ENCODE measurements at regions not wholly inside any gene's neighbourhood (a gene's known extent, or its start where the extent isn't known, plus 50 kb on each side); places are given as distances from the start of the nearest gene placed in this dataset.

- H3K9me3 ChIP-seq: no peaks in the 10 kb centered on the region
- no peaks in the 10 kb centered on the region for H3K4me1 ChIP-seq (ENCODE audit: low read depth)
- TF ChIP-seq CTCF (IDR thresholded peaks at IDR 0.05): no peak
- no peak for ATAC-seq
- no peak for DNase-seq
- intact Hi-C loops (cut with DNase I, micrococcal nuclease): no loop called here
- no peaks in the 10 kb centered on the region for H3K36me3 ChIP-seq (ENCODE audit: low read depth)
- no peak overlapping the region for H3K4me3 ChIP-seq
Measured at GRCh38 chr3:168705412-168705811, 609.7 kb upstream of the GOLIM4 start.

- TF ChIP-seq CTCF (IDR thresholded peaks at IDR 0.05): no peak
Measured at GRCh38 chr3:168696051-168696450, 600.3 kb upstream of the GOLIM4 start.

GRCh38 chr3:168693870-168694269 lies 598.1 kb upstream of the GOLIM4 start:
- Histone ChIP-seq H3K9me3 (no peaks in the 10 kb centered on the region), H3K36me3 (ENCODE audit: low read depth) (no peaks in the 10 kb centered on the region), H3K4me1 (ENCODE audit: low read depth) (no peaks in the 10 kb centered on the region), H3K4me3 (no peak overlapping the region)
- intact Hi-C loops (cut with DNase I, micrococcal nuclease): loop anchor here in 1 of 2 donors (2.0 kb wide), 1 partner anchor 21 kb away; no protein-coding TSS in a partner anchor
- no peak for DNase-seq
- no peak for ATAC-seq
- no peak for TF ChIP-seq CTCF (IDR thresholded peaks at IDR 0.05)

More at GRCh38 chr3:168696051-168696450, 600.3 kb upstream of the GOLIM4 start:
- Histone ChIP-seq H3K36me3 (ENCODE audit: low read depth) (no peaks in the 10 kb centered on the region), H3K4me3 (no peak overlapping the region), H3K4me1 (ENCODE audit: low read depth) (no peaks in the 10 kb centered on the region), H3K9me3 (no peaks in the 10 kb centered on the region)
- intact Hi-C loops (cut with DNase I, micrococcal nuclease): no loop called here
- no peak for ATAC-seq
- DNase-seq: no peak

GRCh38 chr3:168688267-168688666 lies 592.5 kb upstream of the GOLIM4 start:
- Histone ChIP-seq H3K36me3 (ENCODE audit: low read depth) (no peaks in the 10 kb centered on the region), H3K4me1 (ENCODE audit: low read depth) (no peaks in the 10 kb centered on the region), H3K4me3 (no peak overlapping the region), H3K9me3 (no peaks in the 10 kb centered on the region)
- TF ChIP-seq CTCF (IDR thresholded peaks at IDR 0.05): no peak
- intact Hi-C loops (cut with DNase I, micrococcal nuclease): no loop called here
- ATAC-seq: no peak
- no peak for DNase-seq

GRCh38 chr3:168684519-168684918 lies 588.8 kb upstream of the GOLIM4 start:
- no peak for DNase-seq
- no peak for ATAC-seq
- intact Hi-C loops (cut with DNase I, micrococcal nuclease): no loop called here
- Histone ChIP-seq H3K4me3 (no peak overlapping the region), H3K9me3 (no peaks in the 10 kb centered on the region), H3K4me1 (ENCODE audit: low read depth) (no peaks in the 10 kb centered on the region), H3K36me3 (ENCODE audit: low read depth) (no peaks in the 10 kb centered on the region)
- no peak for TF ChIP-seq CTCF (IDR thresholded peaks at IDR 0.05)

- no peaks in the 10 kb centered on the region for H3K36me3 ChIP-seq (ENCODE audit: low read depth)
- TF ChIP-seq CTCF (IDR thresholded peaks at IDR 0.05): no peak
- DNase-seq (no peak), ATAC-seq (no peak)
- intact Hi-C loops (cut with DNase I, micrococcal nuclease): no loop called here
- no peaks in the 10 kb centered on the region for H3K4me1 ChIP-seq (ENCODE audit: low read depth)
- no peaks in the 10 kb centered on the region for H3K9me3 ChIP-seq
- H3K4me3 ChIP-seq: no peak overlapping the region
Measured at GRCh38 chr3:168678730-168679129, 583.0 kb upstream of the GOLIM4 start.
